OCI-LY7 (cell line): ENCODE measurements at regions not wholly inside any gene's neighbourhood (a gene's known extent, or its start where the extent isn't known, plus 50 kb on each side); places are given as distances from the start of the nearest gene placed in this dataset.

Experiments
- BruUV-seq: library from RNA; stranded (reverse); fragments of 400-500 nt; replicated peaks from 2 replicates; lab custom pipeline; 2021; lab: Mats Ljungman, UMichigan
- CTCF ChIA-PET: fragments of 300-600 bp; sonication (Branson Sonifier 250); formaldehyde crosslinking; loops from one replicate; lab custom pipeline; 2022; ENCODE audit warnings: antibody characterized with exemption; ENCODE audit not compliant: unreplicated experiment; lab: Charles Lee
- POLR2A ChIA-PET: fragments of 300-600 bp; sonication (Branson Sonifier 250); formaldehyde crosslinking; loops from one replicate; lab custom pipeline; 2022; ENCODE audit warnings: antibody characterized with exemption; lab: Charles Lee
- DNase-seq: peaks from one replicate; pipeline ENCODE4 v3.0.0-alpha.2; 2015; ENCODE audit warnings: low spot score
- H2AFZ ChIP-seq: fragments of 200-600 bp; sonication (generic), shearing (Covaris generic); 2 replicates; pipeline ENCODE4 v1.6.1; 2014; ENCODE audit warnings: mild to moderate bottlenecking, antibody characterized with exemption, low read length, moderate library complexity
- H3K27ac ChIP-seq: fragments of 200-600 bp; sonication (generic); 2 replicates; pipeline ENCODE4 v1.5.1; 2014; ENCODE audit warnings: mixed run types, low read depth, mild to moderate bottlenecking, moderate library complexity, low read length, inconsistent platforms; ENCODE audit not compliant: poor library complexity, severe bottlenecking
- H3K36me3 ChIP-seq: fragments of 200-600 bp; sonication (generic); 2 replicates; pipeline ENCODE4 v1.6.1; 2014; ENCODE audit warnings: mild to moderate bottlenecking, antibody characterized with exemption, low read length, moderate library complexity, mixed read lengths; ENCODE audit not compliant: insufficient read depth
- H3K4me1 ChIP-seq: fragments of 200-600 bp; sonication (generic); 2 replicates; pipeline ENCODE4 v1.5.1; 2014; ENCODE audit warnings: mild to moderate bottlenecking, low read length; ENCODE audit not compliant: insufficient read depth, poor library complexity, severe bottlenecking
- H3K4me2 ChIP-seq: fragments of 200-600 bp; sonication (generic); 2 replicates; pipeline ENCODE4 v1.6.1; 2014; ENCODE audit warnings: mild to moderate bottlenecking, low read length
- H3K4me3 ChIP-seq: fragments of 200-600 bp; sonication (generic); 2 replicates; pipeline ENCODE4 v1.5.1; 2014; ENCODE audit warnings: mild to moderate bottlenecking, low read depth, low read length; ENCODE audit not compliant: poor library complexity, severe bottlenecking
- H3K79me2 ChIP-seq: fragments of 200-600 bp; sonication (generic); 2 replicates; pipeline ENCODE4 v1.6.1; 2016; ENCODE audit warnings: low read depth, mild to moderate bottlenecking, low read length, moderate library complexity, mixed read lengths; ENCODE audit not compliant: insufficient read depth
- H3K9me2 ChIP-seq: fragments of 200-600 bp; sonication (generic); 2 replicates; pipeline ENCODE4 v1.6.1; 2016; ENCODE audit warnings: mild to moderate bottlenecking, low read length, mixed read lengths; ENCODE audit not compliant: insufficient read depth
- H3K9me3 ChIP-seq: fragments of 200-600 bp; sonication (generic); 2 replicates; pipeline ENCODE4 v1.6.1; 2014; ENCODE audit warnings: mild to moderate bottlenecking, mixed run types, low read length, mixed read lengths
- H4K20me1 ChIP-seq: fragments of 200-600 bp; sonication (generic); 2 replicates; pipeline ENCODE4 v1.6.1; 2014; ENCODE audit warnings: mild to moderate bottlenecking, antibody characterized with exemption, low read length, moderate library complexity, mixed read lengths; ENCODE audit not compliant: insufficient read depth
- CTCF ChIP-seq: fragments of 200-600 bp; sonication (generic); conservative IDR thresholded peaks from 2 replicates; pipeline ENCODE4 v1.5.1; 2014; ENCODE audit warnings: mild to moderate bottlenecking, antibody characterized with exemption, low read length, moderate library complexity, mixed read lengths
- EZH2phosphoT487 ChIP-seq: fragments of 200-600 bp; sonication (generic); IDR thresholded peaks from 2 replicates; pipeline ENCODE4 v1.6.1; 2018; ENCODE audit warnings: low read depth, borderline replicate concordance, mild to moderate bottlenecking, mixed run types, antibody characterized with exemption, low read length, moderate library complexity, mixed read lengths
- intact Hi-C: fragments of 100-400 bp; cut with micrococcal nuclease; formaldehyde crosslinking; loops from one replicate; pipeline ENCODE4 v1.10.0; 2022; ENCODE audit not compliant: unreplicated experiment

- Histone ChIP-seq H3K9me3 (no peaks in the 10 kb centered on the region), H3K4me2 (no peak overlapping the region), H2AFZ (no peak overlapping the region), H4K20me1 (no peaks in the 10 kb centered on the region), H3K79me2 (no peaks in the 10 kb centered on the region), H3K4me3 (no peak overlapping the region), H3K4me1 (no peaks in the 10 kb centered on the region), H3K27ac (no peak overlapping the region), H3K9me2 (no peaks in the 10 kb centered on the region), H3K36me3 (no peaks in the 10 kb centered on the region)
- POLR2A ChIA-PET: interaction anchor here (0.9 kb wide), 1 partner anchor 9 kb away, joined by 4 read pairs; no protein-coding TSS in a partner anchor
- no TSS peak for BruUV-seq
- CTCF ChIA-PET: no interaction called here
- intact Hi-C loops: no loop called here
- no peak for DNase-seq
- TF ChIP-seq CTCF (no peak), EZH2phosphoT487 (no peak)
These were observed 200.4 kb upstream of the SRRM4 start for GRCh38 chr12:118780939-118781338.

GRCh38 chr12:118781692-118782091 is 199.6 kb upstream of the SRRM4 start:
- Histone ChIP-seq H3K4me3 (no peak overlapping the region), H3K9me3 (no peaks in the 10 kb centered on the region), H2AFZ (no peak overlapping the region), H3K27ac (no peak overlapping the region), H3K4me1 (no peaks in the 10 kb centered on the region), H3K36me3 (no peaks in the 10 kb centered on the region), H3K9me2 (no peaks in the 10 kb centered on the region), H3K4me2 (no peak overlapping the region), H4K20me1 (no peaks in the 10 kb centered on the region), H3K79me2 (no peaks in the 10 kb centered on the region)
- no peak for DNase-seq
- ChIA-PET CTCF (no interaction called here), POLR2A (interaction anchor here (0.9 kb wide), 1 partner anchor 8 kb away, joined by 4 read pairs; no protein-coding TSS in a partner anchor)
- BruUV-seq: no TSS peak
- TF ChIP-seq CTCF: no peak
- no peak for TF ChIP-seq EZH2phosphoT487
- intact Hi-C loops: no loop called here

- CTCF ChIA-PET: no interaction called here
- Histone ChIP-seq H3K9me3 (no peaks in the 10 kb centered on the region), H3K36me3 (no peaks in the 10 kb centered on the region), H3K4me3 (no peak overlapping the region), H3K4me1 (no peaks in the 10 kb centered on the region), H4K20me1 (no peaks in the 10 kb centered on the region), H3K79me2 (no peaks in the 10 kb centered on the region), H3K4me2 (no peak overlapping the region), H3K9me2 (no peaks in the 10 kb centered on the region), H2AFZ (no peak overlapping the region), H3K27ac (no peak overlapping the region)
- no peak for DNase-seq
- no peak for TF ChIP-seq CTCF
- no peak for TF ChIP-seq EZH2phosphoT487
- BruUV-seq: no TSS peak
- POLR2A ChIA-PET: no interaction called here
- intact Hi-C loops: no loop called here
These were observed 197.6 kb upstream of the SRRM4 start for GRCh38 chr12:118783703-118784102.
